Heart right ventricle (tissue), 16 donors: ENCODE measurements at regions not wholly inside any gene's neighbourhood (a gene's known extent, or its start where the extent isn't known, plus 50 kb on each side); places are given as distances from the start of the nearest gene placed in this dataset.
"Not testable (repeated sequence)": the region's sequence is repeated elsewhere in the genome, so short reads cannot be mapped to it uniquely, and the experiment has no call there.

Experiments
- ATAC-seq, 8 donors: fragments of 200-7000 bp; cut with Tn5 transposase; one replicate each; pipeline ENCODE4 v1.9.1; 2020; ENCODE audit warnings: mild to moderate bottlenecking in 8 of 8, moderate library complexity in 8 of 8, moderate number of reproducible peaks in 1 of 8
- DNase-seq, 2 donors: peaks; one replicate each; pipeline ENCODE4 v3.0.0-alpha.2; 2020
- H3K27ac ChIP-seq, 10 donors: fragments of 200-600 bp; sonication (generic) in 2 of 10; one replicate each; pipeline versions ENCODE4 v1.5.0 to v1.8.0; 2020 to 2022; ENCODE audit warnings: mild to moderate bottlenecking in 3 of 10
- H3K27me3 ChIP-seq, 7 donors: fragments of 200-600 bp; one replicate each; pipeline ENCODE4 v1.8.0; 2021 to 2022; ENCODE audit warnings: mild to moderate bottlenecking in 2 of 7
- H3K36me3 ChIP-seq, 9 donors: fragments of 200-600 bp; sonication (generic) in 1 of 9; one replicate each; pipeline versions ENCODE4 v1.5.0 to v1.8.0; 2020 to 2022; ENCODE audit warnings: mild to moderate bottlenecking in 2 of 9
- H3K4me1 ChIP-seq, 9 donors: fragments of 200-600 bp; sonication (generic) in 1 of 9; one replicate each; pipeline versions ENCODE4 v1.5.0 to v1.8.0; 2020 to 2022; ENCODE audit warnings: mild to moderate bottlenecking in 4 of 9
- H3K4me3 ChIP-seq, 10 donors: fragments of 200-600 bp; sonication (generic) in 2 of 10; one replicate each; pipeline versions ENCODE4 v1.5.0 to v1.8.0; 2020 to 2022; ENCODE audit warnings: mild to moderate bottlenecking in 7 of 10, moderate library complexity in 2 of 10
- H3K9me3 ChIP-seq, 11 donors: fragments of 200-600 bp in 10 of 11; sonication (generic) in 2 of 11; one replicate each; pipeline versions ENCODE4 v1.5.0 to v1.8.0; 2013 to 2022; ENCODE audit warnings: mild to moderate bottlenecking in 2 of 11, control low read depth in 1 of 11, moderate library complexity in 1 of 11
- CTCF ChIP-seq, 9 donors: fragments of 200-600 bp; sonication (generic) in 2 of 9; IDR thresholded peaks; one replicate each; pipeline versions ENCODE4 v1.5.0 to v1.8.0; 2021 to 2022; ENCODE audit warnings: antibody characterized with exemption in 9 of 9, mild to moderate bottlenecking in 5 of 9, moderate library complexity in 1 of 9
- WGBS, 2 donors: extraction: QIAGEN DNeasy Blood & Tissue Kit; methylation state at CpG; one replicate each; pipeline ENCODE4 v1.1.7; 2013; ENCODE audit warnings: inconsistent platforms in 1 of 2; 5-methylcytosine and 5-hydroxymethylcytosine counted together
- intact Hi-C, 10 donors: fragments of 100-400 bp; cut with DNase I; formaldehyde crosslinking; loops; one replicate each; pipeline versions ENCODE4 v1.11.1 to v1.14.2; 2022
- donor health status: Arrhythmogenic right ventricular cardiomyopathy.
- donor health status: ischemic (EF 13 %, LVEDD 7.1; RV severe dilation, severe dysfunction).
- donor health status: healthy with polysubstance abuse.
- donor health status: DM: no; HTN: yes; CAD: no.
- donor health status: DM: no; HTN: no; CAD: no.
- donor health status: ischemic (EF 25% LVEDD 6.9; RV normal size, moderate dysfunction).
- donor health status: ischemic (EF 25% LVEDD 5.7; RV mildly dilated, moderate dysfunction).
- donor health status: healthy.
- donor health status: DM: yes; HTN: yes; CAD: no.
- donor health status: Ischemic cardiomyopathy.
- donor health status: ischemic (EF 35%, LVEDD 5.7; RV mildly dilated, moderate dysfunction).
- donor health status: nonischemic (EF 11% LVEDD 7.7; RV severe dilation, severe dysfunction).
- donor health status: DM: yes; HTN: yes; CAD: no.
- donor health status: PGD.
- donor health status: ischemic (EF 29% LVEDD 5.4; RV normal size, mild dysfunction).
- donor health status: nonischemic (EF 23%, LVEDD 6.1; RV moderate dilation, normal function).

- ATAC-seq (no peak), DNase-seq (no peak)
- no peak for TF ChIP-seq CTCF (IDR thresholded peaks at IDR 0.05)
- no peaks in the 10 kb centered on the region for H3K36me3 ChIP-seq
- H3K4me1 ChIP-seq, result no peaks in the 10 kb centered on the region
- H3K9me3 ChIP-seq, result no peaks in the 10 kb centered on the region
- H3K27me3 ChIP-seq, result peaks cover 0 to 3% (median 0%) of the 10 kb centered on the region in 7 donors
- no peak overlapping the region for H3K27ac ChIP-seq
- no peak overlapping the region for H3K4me3 ChIP-seq
- intact Hi-C loops, result no loop called here
These were observed 80.7 kb upstream of the EOMES start for GRCh38 chr3:27802849-27803248.

DNA sequence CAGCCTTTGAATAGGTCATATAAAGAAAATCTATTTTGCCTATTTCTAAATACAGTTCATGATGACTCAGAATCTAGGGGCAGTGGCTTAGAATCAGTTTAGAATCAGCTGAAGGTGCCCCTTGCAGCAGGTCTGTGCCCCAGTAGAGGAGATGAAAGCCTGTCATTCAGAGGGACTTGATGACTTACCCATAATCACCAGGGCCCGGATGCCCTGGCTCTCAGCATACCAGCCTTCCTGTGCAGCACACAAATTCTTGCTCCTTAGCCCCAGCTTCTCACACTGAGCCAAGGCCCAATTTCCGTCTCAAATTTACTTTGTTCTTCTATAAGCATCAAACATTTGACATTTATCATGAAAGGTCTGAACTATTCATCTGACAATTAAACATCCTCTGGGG, 83.2 kb upstream of the EOMES start:
- intact Hi-C loops, result no loop called here
- no peaks in the 10 kb centered on the region for H3K36me3 ChIP-seq
- no peak overlapping the region for H3K4me3 ChIP-seq
- no peak overlapping the region for H3K27ac ChIP-seq
- DNase-seq (no peak), ATAC-seq (no peak)
- H3K4me1 ChIP-seq, result no peaks in the 10 kb centered on the region
- peaks cover 0 to 3% (median 0%) of the 10 kb centered on the region in 7 donors for H3K27me3 ChIP-seq
- 59 to 65% methylated on average over 2 of the region's 2 CpGs for WGBS, 2 donors
- no peak for TF ChIP-seq CTCF (IDR thresholded peaks at IDR 0.05)
- no peaks in the 10 kb centered on the region for H3K9me3 ChIP-seq

- DNase-seq (no peak), ATAC-seq (no peak)
- Histone ChIP-seq H3K27me3 (no peaks in the 10 kb centered on the region), H3K9me3 (peaks cover 0 to 6% (median 0%) of the 10 kb centered on the region in 11 donors), H3K27ac (no peak overlapping the region), H3K4me1 (no peaks in the 10 kb centered on the region), H3K36me3 (no peaks in the 10 kb centered on the region), H3K4me3 (no peak overlapping the region)
- no peak for TF ChIP-seq CTCF (IDR thresholded peaks at IDR 0.05)
- intact Hi-C loops, result no loop called here
- 35 to 40% methylated on average over 1 of the region's 1 CpG for WGBS, 2 donors
These were observed 91.1 kb upstream of the EOMES start for GRCh38 chr3:27813255-27813654.

DNA sequence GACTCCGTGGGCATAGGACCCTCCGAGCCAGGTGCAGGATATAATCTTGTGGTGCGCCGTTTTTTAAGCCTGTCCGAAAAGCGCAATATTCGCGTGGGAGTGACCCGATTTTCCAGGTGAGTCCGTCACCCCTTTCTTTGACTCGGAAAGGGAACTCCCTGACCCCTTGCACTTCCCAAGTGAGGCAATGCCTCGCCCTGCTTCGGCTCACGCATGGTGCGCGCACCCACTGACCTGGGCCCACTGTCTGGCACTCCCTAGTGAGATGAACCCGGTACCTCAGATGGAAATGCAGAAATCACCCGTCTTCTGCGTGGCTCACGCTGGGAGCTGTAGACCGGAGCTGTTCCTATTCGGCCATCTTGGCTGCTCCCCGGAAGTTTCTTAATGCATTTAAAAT, 99.5 kb upstream of the EOMES start:
- H3K4me1 ChIP-seq, intact Hi-C loops, DNase-seq, H3K36me3 ChIP-seq, H3K9me3 ChIP-seq, H3K27ac ChIP-seq, H3K4me3 ChIP-seq, ATAC-seq: not testable (repeated sequence)
- 93 to 97% methylated on average over 15 to 20 of the region's 23 CpGs for WGBS, 2 donors
- H3K27me3 ChIP-seq, result peaks cover 0 to 16% (median 0%) of the 10 kb centered on the region in 7 donors

- Histone ChIP-seq H3K4me1 (no peaks in the 10 kb centered on the region), H3K36me3 (no peaks in the 10 kb centered on the region), H3K4me3 (no peak overlapping the region), H3K27ac (no peak overlapping the region), H3K27me3 (peaks cover 0 to 26% (median 0%) of the 10 kb centered on the region in 7 donors), H3K9me3 (no peaks in the 10 kb centered on the region)
- intact Hi-C loops, result no loop called here
- ATAC-seq, result no peak
- DNase-seq, result no peak
- TF ChIP-seq CTCF (IDR thresholded peaks at IDR 0.05), result no peak
- 70 to 72% methylated on average over 6 of the region's 6 CpGs for WGBS, 2 donors
These were observed 102.4 kb upstream of the EOMES start for GRCh38 chr3:27824312-27825200.
